K562 (cell line): ENCODE measurements at regions not wholly inside any gene's neighbourhood (a gene's known extent, or its start where the extent isn't known, plus 50 kb on each side); places are given as distances from the start of the nearest gene placed in this dataset.

Experiments
- ATAC-seq: fragments of 200-7000 bp; cut with Tn5 transposase; 3 replicates; pipeline ENCODE4 v1.9.1; 2020; ENCODE audit warnings: moderate library complexity
- BruUV-seq: library from RNA; stranded (reverse); fragments of 400-500 nt; replicated peaks from 2 replicates; lab custom pipeline; 2021; lab: Mats Ljungman, UMichigan
- CTCF ChIA-PET: fragments of 300-600 bp; formaldehyde crosslinking; extraction: SDS; loops from one replicate; lab custom pipeline; 2021; ENCODE audit warnings: low intra/inter-chr PET ratio; lab: Yijun Ruan, JAX
- POLR2A ChIA-PET: fragments of 300-600, 350-650 bp; sonication (Branson Sonifier 250); formaldehyde crosslinking; extraction: SDS; loops from one replicate; lab custom pipeline; 2021; ENCODE audit warnings: antibody characterized with exemption, inconsistent platforms; lab: Yijun Ruan, JAX
- DNase-seq, 4 experiments: peaks; one replicate each; pipeline versions ENCODE4 v3.0.0 to v3.0.0-alpha.2; 2011 to 2018; ENCODE audit warnings: low spot score in 3 of 4, mixed read lengths in 3 of 4; ENCODE audit errors: extremely low read depth in 1 of 4
- FAIRE-seq: peaks from 2 replicates; lab custom pipeline; 2011; peaks lifted over from hg19 to GRCh38; lab: Jason Lieb, UNC
- H2AFZ ChIP-seq: 2 replicates; pipeline ENCODE4 v1.6.0; 2011; ENCODE audit warnings: low read depth, low read length, control low read depth, inconsistent platforms
- H3K27ac ChIP-seq: fragments of 200-600 bp; 3 replicates; pipeline ENCODE4 v1.8.0; 2011; ENCODE audit warnings: low read depth, mild to moderate bottlenecking, control low read depth, inconsistent platforms, low read length, moderate library complexity, mixed read lengths; ENCODE audit errors: extremely low read depth
- H3K27me3 ChIP-seq, 2 experiments: fragments of 300-600 bp in 1 of 2; 2 replicates in 1 of 2; 3 replicates in 1 of 2; pipeline versions ENCODE4 v1.6.0 to v1.8.0; 2011; ENCODE audit warnings: inconsistent platforms in 2 of 2, low read length in 2 of 2, mild to moderate bottlenecking in 1 of 2, mixed read lengths in 1 of 2, moderate library complexity in 1 of 2; ENCODE audit not compliant: control insufficient read depth in 2 of 2, insufficient read depth in 2 of 2
- H3K36me3 ChIP-seq: fragments of 300-600 bp; 3 replicates; pipeline ENCODE4 v1.8.0; 2011; ENCODE audit warnings: mild to moderate bottlenecking, low read length, inconsistent platforms; ENCODE audit not compliant: control insufficient read depth, insufficient read depth
- H3K4me1 ChIP-seq, 2 experiments: fragments of 200-600 bp in 1 of 2; replicated peaks in 1 of 2; 2 replicates in 1 of 2; 3 replicates in 1 of 2; pipeline versions ENCODE4 v1.5.1 to v1.8.0; 2011; ENCODE audit warnings: inconsistent platforms in 2 of 2, low read length in 2 of 2, mild to moderate bottlenecking in 1 of 2, mixed read lengths in 1 of 2, moderate library complexity in 1 of 2; ENCODE audit not compliant: control insufficient read depth in 2 of 2, insufficient read depth in 2 of 2
- H3K4me2 ChIP-seq: 2 replicates; pipeline ENCODE4 v1.6.1; 2011; ENCODE audit warnings: low read length, control low read depth, inconsistent platforms, mixed read lengths; ENCODE audit not compliant: insufficient read depth
- H3K4me3 ChIP-seq: fragments of 200-600 bp; sonication (generic), shearing (Covaris generic); 2 replicates; pipeline ENCODE4 v1.5.1; 2016; ENCODE audit warnings: control low read depth, inconsistent platforms
- H3K79me2 ChIP-seq: fragments of 200-600 bp; 3 replicates; pipeline ENCODE4 v1.8.0; 2011; ENCODE audit warnings: low read length, inconsistent platforms; ENCODE audit not compliant: control insufficient read depth, insufficient read depth
- H3K9ac ChIP-seq, 2 experiments: 2 replicates each; pipeline versions ENCODE4 v1.6.0 to v1.6.1; 2011; ENCODE audit warnings: low read depth in 2 of 2, low read length in 2 of 2, control low read depth in 1 of 2, inconsistent platforms in 1 of 2, mild to moderate bottlenecking in 1 of 2, mixed read lengths in 1 of 2; ENCODE audit not compliant: insufficient read depth in 1 of 2
- H3K9me1 ChIP-seq: one replicate; pipeline ENCODE4 v1.6.0; 2011; ENCODE audit warnings: inconsistent platforms, mild to moderate bottlenecking, low read length, moderate library complexity; ENCODE audit not compliant: control insufficient read depth, insufficient read depth
- H3K9me3 ChIP-seq: replicated peaks from 2 replicates; pipeline ENCODE4 v1.5.1; 2011; ENCODE audit warnings: low read depth, low read length, inconsistent platforms; ENCODE audit not compliant: control insufficient read depth, insufficient read depth
- H4K20me1 ChIP-seq: replicated peaks from 2 replicates; pipeline ENCODE4 v1.6.1; 2011; ENCODE audit warnings: low read length, inconsistent platforms, mixed read lengths; ENCODE audit not compliant: control insufficient read depth, insufficient read depth
- CEBPB ChIP-seq: fragments of 450-650 bp; IDR thresholded peaks from 2 replicates; pipeline ENCODE4 v1.6.1; 2016; ENCODE audit warnings: missing genetic modification characterization, missing compliant biosample characterization
- CEBPG ChIP-seq, 3 experiments: fragments of 200-800 bp in 1 of 3; sonication (Bioruptor generic) in 1 of 3; sonication (generic) in 1 of 3; formaldehyde crosslinking in 1 of 3; IDR thresholded peaks in 2 of 3; conservative IDR thresholded peaks in 1 of 3; 2 replicates each; pipeline versions ENCODE4 v1.6.1 to v1.8.0; 2016 to 2022; ENCODE audit warnings: missing compliant biosample characterization in 2 of 3, missing genetic modification characterization in 2 of 3, mild to moderate bottlenecking in 1 of 3, missing genetic modification reagents in 1 of 3
- CTCF ChIP-seq, 3 experiments: IDR thresholded peaks in 2 of 3; conservative IDR thresholded peaks in 1 of 3; 2 replicates each; pipeline ENCODE4 v1.5.1; 2011 to 2012; ENCODE audit warnings: low read length in 3 of 3, mild to moderate bottlenecking in 3 of 3, control low read depth in 2 of 3, improper control_type of control experiment in 1 of 3, inconsistent platforms in 1 of 3, low read depth in 1 of 3, mixed read lengths in 1 of 3, moderate library complexity in 1 of 3; ENCODE audit not compliant: insufficient read depth in 2 of 3
- EGR1 ChIP-seq: fragments of 450-650 bp; conservative IDR thresholded peaks from 2 replicates; pipeline ENCODE4 v1.6.1; 2017; ENCODE audit warnings: mild to moderate bottlenecking
- MTA1 ChIP-seq: fragments of 450-650 bp; IDR thresholded peaks from 2 replicates; pipeline ENCODE4 v1.6.1; 2017; ENCODE audit warnings: borderline replicate concordance
- SMAD1 ChIP-seq: fragments of 150-350 bp; IDR thresholded peaks from 2 replicates; pipeline ENCODE4 v1.6.1; 2014; ENCODE audit warnings: low read length, low read depth; ENCODE audit not compliant: partially characterized antibody
- ZNF24 ChIP-seq: fragments of 450-650 bp; IDR thresholded peaks from 2 replicates; pipeline ENCODE4 v1.6.1; 2016
- WGBS: fragments of 100-300 bp; shearing (Covaris generic); methylation state at CpG from one replicate; pipeline ENCODE4 v1.1.6; 2016; ENCODE audit warnings: low coverage, mixed read lengths; ENCODE audit not compliant: insufficient coverage; ENCODE audit errors: missing lambda C conversion rate; 5-methylcytosine and 5-hydroxymethylcytosine counted together
- in situ Hi-C: fragments of 300-500 bp; cut with MboI; formaldehyde crosslinking; loops from 4 replicates; pipeline ENCODE4 v1.15.0; 2018; ENCODE audit warnings: inconsistent platforms, mixed read lengths
- intact Hi-C: fragments of 100-400 bp; cut with micrococcal nuclease; formaldehyde crosslinking; loops from 2 replicates; pipeline ENCODE4 v1.14.2; 2022

DNA sequence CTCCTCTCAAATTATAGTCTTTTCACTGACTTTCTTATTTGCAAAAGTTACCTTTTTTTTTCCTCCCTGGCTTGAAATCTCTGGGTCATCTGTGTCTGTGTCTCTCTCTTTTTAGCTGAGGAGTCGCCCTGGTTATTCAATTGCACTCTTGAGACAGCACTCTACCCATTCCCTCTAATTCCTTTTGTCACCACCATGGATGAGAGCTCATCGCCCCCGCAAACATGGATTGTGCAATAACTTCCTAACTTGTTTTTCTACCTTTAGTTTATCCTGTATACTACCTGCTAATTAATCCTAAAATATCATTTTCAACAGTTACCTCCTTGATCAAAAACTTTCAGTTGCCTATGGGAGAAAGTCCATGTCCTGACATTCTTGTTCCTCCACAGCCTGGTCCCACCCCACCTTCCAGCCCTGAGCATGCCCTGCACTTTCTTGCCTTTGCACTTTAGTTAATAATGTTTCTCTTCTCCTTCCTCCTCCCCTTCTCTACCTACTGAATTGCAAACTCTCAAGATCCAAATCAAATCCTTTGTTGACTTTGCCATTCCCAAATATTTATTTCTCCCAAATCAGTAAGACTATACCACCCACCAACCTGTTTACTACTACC is 110.4 kb upstream of the MAGI3 start:
- TF ChIP-seq CEBPG (CRISPR knock-in tag; IDR thresholded peaks at IDR 0.05) (peak; percentile 9; the same call in 1 of the 2 replicates), CEBPG (tag; conservative IDR thresholded peaks at IDR 0.05 in 1 of 2, IDR thresholded peaks at IDR 0.05 in 1 of 2) (peak; percentile 77 to 81), MTA1 (no peak), CTCF (IDR thresholded peaks at IDR 0.05 in 2 of 3, conservative IDR thresholded peaks at IDR 0.05 in 1 of 3; ENCODE audit: insufficient read depth in 2 of 3, low read depth in 1 of 3, low read length in 3 of 3) (no peak), CEBPB (tag) (peak; percentile 76), SMAD1 (no peak), ZNF24 (no peak), EGR1 (peak; percentile 25; the same call in 1 of the 2 replicates)
- no peak overlapping the region for H3K4me2 ChIP-seq
- CTCF ChIA-PET: no interaction called here
- intact Hi-C loops: no loop called here
- H3K9me3 ChIP-seq: no peaks in the 10 kb centered on the region
- no peak overlapping the region for H3K4me3 ChIP-seq
- no peak overlapping the region for H2AFZ ChIP-seq
- no peaks in the 10 kb centered on the region for H3K79me2 ChIP-seq
- H3K4me1 ChIP-seq: peaks cover 4 to 11% of the 10 kb centered on the region in 2 experiments; a peak in 4 of 5 replicates
- no peak overlapping the region for H3K27ac ChIP-seq
- ATAC-seq (no peak), FAIRE-seq (no peak), DNase-seq (no peak)
- BruUV-seq: no TSS peak
- H3K9me1 ChIP-seq: no peaks in the 10 kb centered on the region
- H3K9ac ChIP-seq: no peak overlapping the region
- no peaks in the 10 kb centered on the region for H3K36me3 ChIP-seq
- H3K27me3 ChIP-seq: no peaks in the 10 kb centered on the region
- POLR2A ChIA-PET: interaction anchor here (0.6 to 1.0 kb wide), 2 partner anchors 11 to 148 kb away, joined by 3 read pairs; no protein-coding TSS in a partner anchor
- 9% methylated on average over 3 of the region's 3 CpGs for WGBS
- H4K20me1 ChIP-seq: no peaks in the 10 kb centered on the region
- in situ Hi-C loops: no loop called here
